Liver (tissue), 8 donors: ENCODE measurements at regions not wholly inside any gene's neighbourhood (a gene's known extent, or its start where the extent isn't known, plus 50 kb on each side); places are given as distances from the start of the nearest gene placed in this dataset.
"Not testable (repeated sequence)": the region's sequence is repeated elsewhere in the genome, so short reads cannot be mapped to it uniquely, and the experiment has no call there.

Experiments used
- DNase-seq: peaks from one replicate; pipeline ENCODE4 v3.0.0-alpha.2; 2017; ENCODE audit warnings: low spot score
- H3K27ac ChIP-seq, 2 donors: one replicate each; pipeline ENCODE4 v1.7.0; 2013; ENCODE audit warnings: inconsistent platforms in 2 of 2, low read length in 2 of 2, control low read depth in 1 of 2, low read depth in 1 of 2, mild to moderate bottlenecking in 1 of 2
- H3K27me3 ChIP-seq, 4 donors: one replicate each; pipeline versions ENCODE4 v1.6.1 to v1.7.0; 2013; ENCODE audit warnings: low read length in 3 of 4, inconsistent platforms in 1 of 4, mild to moderate bottlenecking in 1 of 4, moderate library complexity in 1 of 4; ENCODE audit not compliant: control insufficient read depth in 4 of 4, insufficient read depth in 4 of 4
- H3K36me3 ChIP-seq, 4 donors: one replicate each; pipeline versions ENCODE4 v1.6.1 to v1.7.0; 2013; ENCODE audit warnings: low read length in 3 of 4, mild to moderate bottlenecking in 3 of 4, low read depth in 1 of 4, moderate library complexity in 1 of 4; ENCODE audit not compliant: control insufficient read depth in 4 of 4, insufficient read depth in 3 of 4
- H3K4me1 ChIP-seq, 4 donors: one replicate each; pipeline versions ENCODE4 v1.6.1 to v1.7.0; 2013; ENCODE audit warnings: low read length in 3 of 4, mild to moderate bottlenecking in 3 of 4, moderate library complexity in 1 of 4; ENCODE audit not compliant: control insufficient read depth in 4 of 4, insufficient read depth in 4 of 4
- H3K4me3 ChIP-seq, 3 donors: one replicate each; pipeline versions ENCODE4 v1.6.1 to v1.7.0; 2013; ENCODE audit warnings: low read length in 3 of 3, control low read depth in 1 of 3, low read depth in 1 of 3, mild to moderate bottlenecking in 1 of 3
- H3K9ac ChIP-seq, 2 donors: one replicate each; pipeline ENCODE4 v1.7.0; 2013; ENCODE audit warnings: low read length in 2 of 2, mild to moderate bottlenecking in 2 of 2, moderate library complexity in 2 of 2, control low read depth in 1 of 2, low read depth in 1 of 2
- H3K9me3 ChIP-seq, 4 donors: one replicate each; pipeline versions ENCODE4 v1.6.1 to v1.7.0; 2013; ENCODE audit warnings: low read length in 3 of 4; ENCODE audit not compliant: control insufficient read depth in 4 of 4
- EGR1 ChIP-seq, 2 donors: IDR thresholded peaks; 2 replicates each; pipeline ENCODE4 v1.6.1; 2016 to 2018; ENCODE audit warnings: antibody characterized with exemption in 2 of 2, low read depth in 2 of 2
- FOXA1 ChIP-seq: IDR thresholded peaks from 2 replicates; pipeline ENCODE4 v1.6.1; 2016; ENCODE audit warnings: antibody characterized with exemption
- FOXA2 ChIP-seq: IDR thresholded peaks from 2 replicates; pipeline ENCODE4 v1.6.1; 2016; ENCODE audit warnings: antibody characterized with exemption
- GABPA ChIP-seq, 2 donors: IDR thresholded peaks in 1 of 2; conservative IDR thresholded peaks in 1 of 2; 2 replicates each; pipeline ENCODE4 v1.6.1; 2016; ENCODE audit warnings: antibody characterized with exemption in 2 of 2, mild to moderate bottlenecking in 1 of 2, moderate library complexity in 1 of 2
- HNF4A ChIP-seq, 2 donors: conservative IDR thresholded peaks; 2 replicates each; pipeline ENCODE4 v1.6.1; 2016; ENCODE audit warnings: antibody characterized with exemption in 2 of 2, mild to moderate bottlenecking in 2 of 2
- HNF4G ChIP-seq: IDR thresholded peaks from 2 replicates; pipeline ENCODE4 v1.6.1; 2016; ENCODE audit warnings: antibody characterized with exemption
- JUND ChIP-seq, 2 donors: IDR thresholded peaks; 2 replicates each; pipeline ENCODE4 v1.6.1; 2016; ENCODE audit warnings: antibody characterized with exemption in 2 of 2
- NR2F2 ChIP-seq: IDR thresholded peaks from 2 replicates; pipeline ENCODE4 v1.6.1; 2016; ENCODE audit warnings: antibody characterized with exemption
- RAD21 ChIP-seq, 2 donors: IDR thresholded peaks; 2 replicates each; pipeline ENCODE4 v1.6.1; 2016; ENCODE audit warnings: antibody characterized with exemption in 2 of 2, mild to moderate bottlenecking in 2 of 2
- RXRA ChIP-seq, 2 donors: IDR thresholded peaks; 2 replicates each; pipeline ENCODE4 v1.6.1; 2017 to 2018; ENCODE audit warnings: antibody characterized with exemption in 2 of 2, mild to moderate bottlenecking in 1 of 2
- SP1 ChIP-seq: IDR thresholded peaks from 2 replicates; pipeline ENCODE4 v1.6.1; 2018; ENCODE audit warnings: antibody characterized with exemption, mild to moderate bottlenecking
- TAF1 ChIP-seq: conservative IDR thresholded peaks from 2 replicates; pipeline ENCODE4 v1.6.1; 2016; ENCODE audit warnings: antibody characterized with exemption, mild to moderate bottlenecking
- YY1 ChIP-seq: IDR thresholded peaks from 2 replicates; pipeline ENCODE4 v1.6.1; 2016; ENCODE audit warnings: antibody characterized with exemption, mild to moderate bottlenecking
- WGBS: extraction: QIAGEN DNeasy Blood & Tissue Kit; methylation state at CpG from one replicate; pipeline ENCODE4 v1.1.7; 2013; 5-methylcytosine and 5-hydroxymethylcytosine counted together
- TF ChIP-seq, protein P1 (sequence below): IDR thresholded peaks from 2 replicates; pipeline ENCODE4 v1.6.1; 2016; ENCODE audit warnings: antibody characterized with exemption, mild to moderate bottlenecking
- TF ChIP-seq, protein P2 (sequence below): IDR thresholded peaks from 2 replicates; pipeline ENCODE4 v1.6.1; 2016; ENCODE audit warnings: antibody characterized with exemption
- TF ChIP-seq, protein P3 (sequence below): IDR thresholded peaks from 2 replicates; pipeline ENCODE4 v1.6.1; 2016; ENCODE audit warnings: antibody characterized with exemption
- TF ChIP-seq, protein P4 (sequence below): IDR thresholded peaks from 2 replicates; pipeline ENCODE4 v1.6.1; 2016; ENCODE audit warnings: antibody characterized with exemption
- TF ChIP-seq, protein P5 (sequence below): fragments of 150-350 bp; IDR thresholded peaks from 2 replicates; pipeline ENCODE4 v1.5.1; 2017; ENCODE audit warnings: improper control_type of control experiment, low read depth, low read length; ENCODE audit not compliant: missing input control
- donor health status: healthy.
- donor health status: healthy.
- donor health status: healthy.
- donor health status: healthy.
- donor health status: healthy.

DNA sequence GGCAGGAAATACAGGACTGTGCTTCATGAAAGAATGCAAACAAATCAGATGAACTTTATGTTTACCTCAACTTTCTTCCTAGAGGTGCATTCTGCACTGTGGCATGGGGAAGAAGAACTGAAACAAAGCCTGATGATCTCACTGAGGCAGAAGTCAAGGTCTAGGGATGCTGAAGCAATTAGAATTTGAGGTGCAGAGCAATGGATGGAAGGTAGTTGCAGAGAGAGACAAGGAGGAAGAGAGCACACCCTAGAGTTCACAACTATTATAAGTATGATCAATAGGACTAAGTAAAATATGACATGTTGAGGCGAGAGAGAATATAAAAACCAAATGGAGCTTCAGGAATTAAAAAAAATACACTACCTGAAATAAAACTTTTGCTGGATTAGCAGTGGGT lies 420.1 kb downstream of the EDEM1 start:
- WGBS, result 44% methylated on average over 1 of the region's 1 CpG
- H3K36me3 ChIP-seq, result no peaks in the 10 kb centered on the region
- DNase-seq, result no peak

DNA sequence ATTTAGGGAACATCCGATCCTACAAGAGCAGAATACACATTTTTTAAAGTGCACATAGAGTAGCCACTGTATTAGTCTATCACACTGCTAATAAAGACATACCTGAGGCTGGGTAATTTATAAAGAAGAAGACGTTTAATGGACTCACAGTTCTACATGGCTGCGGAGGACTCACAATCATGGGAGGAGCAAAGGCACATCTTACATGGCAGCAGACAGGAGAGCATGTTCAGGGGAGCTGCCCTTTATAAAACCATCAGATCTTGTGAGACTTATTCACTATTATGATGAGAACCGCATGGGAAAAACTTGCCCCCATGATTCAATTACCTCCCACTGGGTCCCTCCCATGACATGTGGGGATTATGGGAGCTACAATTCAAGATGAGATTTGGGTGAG lies 421.5 kb downstream of the EDEM1 start:
- not testable (repeated sequence) for H3K4me3 ChIP-seq, H3K36me3 ChIP-seq, H3K9me3 ChIP-seq, DNase-seq, H3K9ac ChIP-seq, H3K27me3 ChIP-seq, H3K4me1 ChIP-seq, H3K27ac ChIP-seq
- WGBS, result 76% methylated on average over 4 of the region's 4 CpGs

More for the DNA sequence above, 420.1 kb downstream of the EDEM1 start:
- Histone ChIP-seq H3K9me3 (peaks cover 0 to under 1% (median 0%) of the 10 kb centered on the region in 4 donors), H3K4me1 (no peaks in the 10 kb centered on the region), H3K27ac (no peak overlapping the region), H3K4me3 (no peak overlapping the region), H3K27me3 (no peaks in the 10 kb centered on the region), H3K9ac (no peak overlapping the region)
- TF ChIP-seq HNF4A (conservative IDR thresholded peaks at IDR 0.05) (no peak), RXRA (IDR thresholded peaks at IDR 0.05) (no peak), TAF1 (no peak), NR2F2 (no peak), YY1 (no peak), SP1 (no peak), FOXA2 (no peak), HNF4G (no peak), EGR1 (IDR thresholded peaks at IDR 0.05; ENCODE audit: low read depth in 2 of 2) (no peak), FOXA1 (no peak), GABPA (IDR thresholded peaks at IDR 0.05 in 1 of 2, conservative IDR thresholded peaks at IDR 0.05 in 1 of 2) (no peak), JUND (IDR thresholded peaks at IDR 0.05) (no peak), RAD21 (IDR thresholded peaks at IDR 0.05) (no peak)
- TF ChIP-seq, protein P1, sequence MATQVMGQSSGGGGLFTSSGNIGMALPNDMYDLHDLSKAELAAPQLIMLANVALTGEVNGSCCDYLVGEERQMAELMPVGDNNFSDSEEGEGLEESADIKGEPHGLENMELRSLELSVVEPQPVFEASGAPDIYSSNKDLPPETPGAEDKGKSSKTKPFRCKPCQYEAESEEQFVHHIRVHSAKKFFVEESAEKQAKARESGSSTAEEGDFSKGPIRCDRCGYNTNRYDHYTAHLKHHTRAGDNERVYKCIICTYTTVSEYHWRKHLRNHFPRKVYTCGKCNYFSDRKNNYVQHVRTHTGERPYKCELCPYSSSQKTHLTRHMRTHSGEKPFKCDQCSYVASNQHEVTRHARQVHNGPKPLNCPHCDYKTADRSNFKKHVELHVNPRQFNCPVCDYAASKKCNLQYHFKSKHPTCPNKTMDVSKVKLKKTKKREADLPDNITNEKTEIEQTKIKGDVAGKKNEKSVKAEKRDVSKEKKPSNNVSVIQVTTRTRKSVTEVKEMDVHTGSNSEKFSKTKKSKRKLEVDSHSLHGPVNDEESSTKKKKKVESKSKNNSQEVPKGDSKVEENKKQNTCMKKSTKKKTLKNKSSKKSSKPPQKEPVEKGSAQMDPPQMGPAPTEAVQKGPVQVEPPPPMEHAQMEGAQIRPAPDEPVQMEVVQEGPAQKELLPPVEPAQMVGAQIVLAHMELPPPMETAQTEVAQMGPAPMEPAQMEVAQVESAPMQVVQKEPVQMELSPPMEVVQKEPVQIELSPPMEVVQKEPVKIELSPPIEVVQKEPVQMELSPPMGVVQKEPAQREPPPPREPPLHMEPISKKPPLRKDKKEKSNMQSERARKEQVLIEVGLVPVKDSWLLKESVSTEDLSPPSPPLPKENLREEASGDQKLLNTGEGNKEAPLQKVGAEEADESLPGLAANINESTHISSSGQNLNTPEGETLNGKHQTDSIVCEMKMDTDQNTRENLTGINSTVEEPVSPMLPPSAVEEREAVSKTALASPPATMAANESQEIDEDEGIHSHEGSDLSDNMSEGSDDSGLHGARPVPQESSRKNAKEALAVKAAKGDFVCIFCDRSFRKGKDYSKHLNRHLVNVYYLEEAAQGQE, result no peak
- TF ChIP-seq, protein P2, sequence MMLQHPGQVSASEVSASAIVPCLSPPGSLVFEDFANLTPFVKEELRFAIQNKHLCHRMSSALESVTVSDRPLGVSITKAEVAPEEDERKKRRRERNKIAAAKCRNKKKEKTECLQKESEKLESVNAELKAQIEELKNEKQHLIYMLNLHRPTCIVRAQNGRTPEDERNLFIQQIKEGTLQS, result no peak
- TF ChIP-seq, protein P3, sequence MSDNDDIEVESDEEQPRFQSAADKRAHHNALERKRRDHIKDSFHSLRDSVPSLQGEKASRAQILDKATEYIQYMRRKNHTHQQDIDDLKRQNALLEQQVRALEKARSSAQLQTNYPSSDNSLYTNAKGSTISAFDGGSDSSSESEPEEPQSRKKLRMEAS, result no peak
- TF ChIP-seq, protein P4, sequence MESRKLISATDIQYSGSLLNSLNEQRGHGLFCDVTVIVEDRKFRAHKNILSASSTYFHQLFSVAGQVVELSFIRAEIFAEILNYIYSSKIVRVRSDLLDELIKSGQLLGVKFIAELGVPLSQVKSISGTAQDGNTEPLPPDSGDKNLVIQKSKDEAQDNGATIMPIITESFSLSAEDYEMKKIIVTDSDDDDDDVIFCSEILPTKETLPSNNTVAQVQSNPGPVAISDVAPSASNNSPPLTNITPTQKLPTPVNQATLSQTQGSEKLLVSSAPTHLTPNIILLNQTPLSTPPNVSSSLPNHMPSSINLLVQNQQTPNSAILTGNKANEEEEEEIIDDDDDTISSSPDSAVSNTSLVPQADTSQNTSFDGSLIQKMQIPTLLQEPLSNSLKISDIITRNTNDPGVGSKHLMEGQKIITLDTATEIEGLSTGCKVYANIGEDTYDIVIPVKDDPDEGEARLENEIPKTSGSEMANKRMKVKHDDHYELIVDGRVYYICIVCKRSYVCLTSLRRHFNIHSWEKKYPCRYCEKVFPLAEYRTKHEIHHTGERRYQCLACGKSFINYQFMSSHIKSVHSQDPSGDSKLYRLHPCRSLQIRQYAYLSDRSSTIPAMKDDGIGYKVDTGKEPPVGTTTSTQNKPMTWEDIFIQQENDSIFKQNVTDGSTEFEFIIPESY, result no peak
- TF ChIP-seq, protein P5, sequence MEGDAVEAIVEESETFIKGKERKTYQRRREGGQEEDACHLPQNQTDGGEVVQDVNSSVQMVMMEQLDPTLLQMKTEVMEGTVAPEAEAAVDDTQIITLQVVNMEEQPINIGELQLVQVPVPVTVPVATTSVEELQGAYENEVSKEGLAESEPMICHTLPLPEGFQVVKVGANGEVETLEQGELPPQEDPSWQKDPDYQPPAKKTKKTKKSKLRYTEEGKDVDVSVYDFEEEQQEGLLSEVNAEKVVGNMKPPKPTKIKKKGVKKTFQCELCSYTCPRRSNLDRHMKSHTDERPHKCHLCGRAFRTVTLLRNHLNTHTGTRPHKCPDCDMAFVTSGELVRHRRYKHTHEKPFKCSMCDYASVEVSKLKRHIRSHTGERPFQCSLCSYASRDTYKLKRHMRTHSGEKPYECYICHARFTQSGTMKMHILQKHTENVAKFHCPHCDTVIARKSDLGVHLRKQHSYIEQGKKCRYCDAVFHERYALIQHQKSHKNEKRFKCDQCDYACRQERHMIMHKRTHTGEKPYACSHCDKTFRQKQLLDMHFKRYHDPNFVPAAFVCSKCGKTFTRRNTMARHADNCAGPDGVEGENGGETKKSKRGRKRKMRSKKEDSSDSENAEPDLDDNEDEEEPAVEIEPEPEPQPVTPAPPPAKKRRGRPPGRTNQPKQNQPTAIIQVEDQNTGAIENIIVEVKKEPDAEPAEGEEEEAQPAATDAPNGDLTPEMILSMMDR, result no peak
